HG03108 (cell line): ENCODE measurements at regions not wholly inside any gene's neighbourhood (a gene's known extent, or its start where the extent isn't known, plus 50 kb on each side); places are given as distances from the start of the nearest gene placed in this dataset.
"Not testable (repeated sequence)": the region's sequence is repeated elsewhere in the genome, so short reads cannot be mapped to it uniquely, and the experiment has no call there.

ENCODE experiments used
- ATAC-seq: cut with Tn5 transposase; IDR thresholded peaks from one replicate; pipeline ENCODE4 v1.9.1; 2021; ENCODE audit warnings: moderate library complexity; ENCODE audit not compliant: unreplicated experiment

GRCh38 chr1:105467549-105467948 lies 1588.9 kb upstream of the PRMT6 start:
- ATAC-seq = no peak

DNA sequence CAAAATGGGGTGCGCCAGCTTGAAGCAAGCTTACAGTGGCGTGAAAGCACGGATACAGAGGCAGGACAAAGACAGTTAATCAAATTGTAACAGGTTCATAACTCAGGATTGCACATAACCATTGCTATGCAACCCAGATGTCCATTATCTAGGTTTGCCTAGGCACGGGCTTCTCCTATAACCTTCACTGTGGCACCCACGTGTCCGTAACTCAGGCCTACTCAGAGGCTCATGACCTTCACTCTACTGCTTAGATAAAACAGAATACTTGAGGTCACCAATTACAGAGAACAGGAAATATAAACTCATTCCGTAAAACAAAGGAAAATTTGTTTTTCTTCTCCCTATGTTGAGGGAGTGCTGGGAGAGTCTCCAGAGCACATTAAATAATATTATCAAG lies 1585.9 kb upstream of the PRMT6 start:
- ATAC-seq = not testable (repeated sequence)

DNA sequence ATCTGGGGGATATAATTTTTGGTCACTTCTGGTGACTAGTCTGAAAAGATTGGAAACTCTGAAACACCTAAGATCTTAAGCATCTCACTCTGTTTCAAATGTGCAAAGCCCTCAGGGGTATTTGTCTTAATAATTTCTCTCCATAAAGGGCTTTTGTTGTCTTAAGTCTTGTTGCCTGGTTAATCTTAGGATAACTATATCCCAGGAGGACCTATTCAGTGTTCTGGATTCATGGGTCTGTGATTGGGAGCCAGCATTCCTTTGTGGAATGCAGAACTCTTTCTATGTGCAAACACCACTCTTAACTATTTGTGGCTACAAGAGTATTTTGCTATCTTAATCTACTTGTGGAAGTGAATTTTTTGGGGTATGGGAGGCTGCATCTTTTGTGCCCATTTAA lies 1573.0 kb upstream of the PRMT6 start:
- ATAC-seq = no peak

- ATAC-seq = no peak
Measured at GRCh38 chr1:105485207-105485606, 1571.3 kb upstream of the PRMT6 start.

DNA sequence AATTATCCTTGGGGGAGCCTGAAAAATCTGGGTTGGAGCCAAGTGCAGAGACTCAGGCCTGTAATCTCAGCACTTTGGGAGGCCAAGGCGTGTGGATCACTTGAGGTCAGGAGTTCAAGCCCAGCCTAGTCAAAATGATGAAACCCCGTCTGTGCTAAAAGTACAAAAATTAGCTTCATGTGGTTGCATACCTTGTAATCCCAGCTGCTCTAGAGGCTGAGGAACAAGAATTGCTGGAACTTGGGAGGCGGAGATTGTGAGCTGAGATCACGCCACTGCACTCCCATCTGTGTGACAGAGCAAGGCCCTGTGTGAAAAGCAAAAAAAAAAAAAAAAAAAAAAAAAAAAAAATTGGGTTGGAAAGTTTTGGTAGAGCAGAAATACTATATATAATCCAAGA lies 1563.6 kb upstream of the PRMT6 start:
- ATAC-seq = no peak

DNA sequence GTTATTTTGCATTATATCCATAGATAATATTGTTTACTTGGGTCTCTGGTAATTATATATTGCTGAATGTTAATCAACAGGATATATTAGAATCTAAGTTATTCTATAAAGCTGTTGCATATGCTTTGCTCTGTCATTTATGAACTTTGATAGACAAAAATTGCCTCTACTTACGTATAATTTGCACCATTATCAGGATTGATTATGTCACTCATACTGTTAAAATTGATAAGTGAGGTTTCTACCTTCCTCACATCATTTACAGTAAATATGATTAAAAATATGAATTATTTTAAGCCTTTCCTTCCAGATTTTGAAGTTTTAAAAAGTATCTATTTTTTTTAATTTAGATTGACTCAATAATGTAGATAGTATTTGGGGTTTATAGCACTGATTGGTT lies 1540.4 kb upstream of the PRMT6 start:
- ATAC-seq = no peak

- no peak for ATAC-seq
Measured at GRCh38 chr1:105533996-105534395, 1522.5 kb upstream of the PRMT6 start.

GRCh38 chr1:105544475-105544874 lies 1512.0 kb upstream of the PRMT6 start:
- ATAC-seq = no peak

GRCh38 chr1:105556266-105556665 lies 1500.2 kb upstream of the PRMT6 start:
- ATAC-seq = no peak

DNA sequence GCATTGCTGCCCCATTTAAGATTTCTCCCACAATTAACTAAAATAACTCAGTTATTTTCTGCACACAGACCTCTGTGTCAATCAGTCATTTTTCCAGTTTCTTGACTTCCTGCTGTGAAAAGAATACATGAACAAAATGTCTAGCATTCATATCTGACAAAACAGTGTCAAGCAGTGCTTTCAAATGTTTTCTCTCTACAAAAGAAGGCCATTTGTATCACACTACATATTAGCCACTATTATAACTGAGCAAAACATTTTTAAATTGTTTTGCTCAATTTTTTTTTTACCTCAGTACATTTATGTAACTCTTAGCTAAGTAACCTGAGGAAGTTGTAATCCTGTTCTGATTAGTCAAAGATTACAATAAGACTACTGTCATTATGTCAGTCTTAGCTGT lies 1498.5 kb upstream of the PRMT6 start:
- ATAC-seq = no peak

DNA sequence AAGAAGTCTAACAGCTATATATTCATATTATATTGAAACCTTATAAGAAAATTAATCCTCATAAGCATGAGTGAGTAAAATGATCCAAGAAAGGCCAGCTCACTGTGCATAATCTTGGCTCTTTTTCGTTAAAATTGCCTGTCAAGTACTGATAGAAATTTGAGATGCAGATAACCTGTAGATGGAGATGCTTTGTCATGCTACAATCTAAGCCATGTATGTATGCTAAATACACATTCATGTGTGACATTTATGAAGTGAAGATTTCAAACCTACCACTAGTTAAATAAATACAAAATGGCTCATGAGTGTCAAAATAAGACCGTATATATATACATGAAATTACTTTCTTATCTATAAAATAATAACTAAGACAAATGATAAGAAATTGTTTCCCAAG lies 1491.5 kb upstream of the PRMT6 start:
- no peak for ATAC-seq

- ATAC-seq = no peak
Measured at GRCh38 chr1:105585791-105586190, 1470.7 kb upstream of the PRMT6 start.

DNA sequence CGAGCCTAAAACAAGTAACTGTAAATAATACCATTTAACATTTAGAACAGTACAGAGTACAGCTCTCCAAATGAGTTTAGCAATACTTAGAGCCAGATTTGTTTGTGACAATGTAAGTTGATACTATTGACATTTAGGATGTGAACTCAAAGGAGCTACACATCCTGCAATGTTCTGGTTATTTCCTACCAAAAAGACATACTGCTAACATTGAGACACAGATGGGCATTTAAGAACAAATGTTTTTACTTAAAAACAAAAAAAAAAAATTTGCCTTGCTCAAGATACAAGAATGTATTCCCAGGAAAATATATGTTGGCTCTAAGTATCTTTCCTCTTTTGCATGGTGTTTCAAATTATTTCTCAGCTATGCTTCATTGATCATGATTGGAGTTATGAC lies 1464.8 kb upstream of the PRMT6 start:
- no peak for ATAC-seq

DNA sequence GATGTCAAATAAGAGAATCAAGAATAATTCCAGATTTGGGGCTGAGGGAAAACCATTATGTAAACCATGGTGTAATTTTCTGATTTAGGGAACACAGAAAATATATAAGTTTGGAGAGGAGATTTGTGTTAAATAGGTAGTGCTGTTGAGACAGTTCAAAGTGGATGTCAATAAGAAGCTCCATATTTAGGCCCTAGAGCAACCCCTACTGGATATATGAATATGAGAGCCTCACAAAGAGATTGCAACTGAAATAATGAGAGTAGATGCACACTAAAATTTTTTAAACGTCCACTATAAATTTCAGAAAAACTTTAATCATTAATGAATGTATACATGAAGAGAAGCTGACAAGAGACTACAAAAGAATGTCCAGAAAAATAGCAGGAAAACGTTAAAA lies 1447.8 kb upstream of the PRMT6 start:
- no peak for ATAC-seq

DNA sequence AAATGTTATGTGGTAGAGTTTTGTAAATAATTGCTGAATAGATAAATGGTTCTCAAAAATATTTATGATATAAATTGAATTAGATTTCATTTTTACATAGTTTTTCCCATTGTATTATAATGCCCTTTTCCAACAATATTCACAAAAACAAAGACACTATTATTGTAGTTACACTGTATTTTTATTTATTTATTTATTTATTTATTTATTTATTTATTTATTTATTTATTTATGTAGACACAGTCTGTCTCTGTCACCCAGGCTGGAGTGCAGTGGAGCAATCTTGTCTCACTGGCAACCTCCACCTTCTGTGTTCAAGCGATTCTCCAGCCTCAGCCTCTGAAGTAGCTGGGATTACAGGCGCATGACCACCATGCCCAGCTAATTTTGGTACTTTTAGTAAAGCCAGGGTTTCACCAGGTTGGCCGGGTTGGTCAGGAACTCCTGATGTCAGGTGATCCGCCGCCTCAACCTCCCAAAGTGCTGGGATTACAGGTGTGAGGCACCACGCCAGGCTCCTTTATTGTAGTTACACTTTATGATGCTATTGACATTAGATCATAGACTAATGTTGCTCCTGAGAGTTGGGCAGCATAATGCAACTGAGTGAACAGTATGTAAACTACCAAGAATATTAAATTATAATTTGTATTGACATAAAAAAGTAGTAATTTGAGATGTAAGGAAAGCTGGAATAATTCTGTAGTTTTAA lies 1430.0 kb upstream of the PRMT6 start:
- no peak for ATAC-seq

GRCh38 chr1:105631153-105631744 lies 1425.2 kb upstream of the PRMT6 start:
- ATAC-seq = not testable (repeated sequence)

DNA sequence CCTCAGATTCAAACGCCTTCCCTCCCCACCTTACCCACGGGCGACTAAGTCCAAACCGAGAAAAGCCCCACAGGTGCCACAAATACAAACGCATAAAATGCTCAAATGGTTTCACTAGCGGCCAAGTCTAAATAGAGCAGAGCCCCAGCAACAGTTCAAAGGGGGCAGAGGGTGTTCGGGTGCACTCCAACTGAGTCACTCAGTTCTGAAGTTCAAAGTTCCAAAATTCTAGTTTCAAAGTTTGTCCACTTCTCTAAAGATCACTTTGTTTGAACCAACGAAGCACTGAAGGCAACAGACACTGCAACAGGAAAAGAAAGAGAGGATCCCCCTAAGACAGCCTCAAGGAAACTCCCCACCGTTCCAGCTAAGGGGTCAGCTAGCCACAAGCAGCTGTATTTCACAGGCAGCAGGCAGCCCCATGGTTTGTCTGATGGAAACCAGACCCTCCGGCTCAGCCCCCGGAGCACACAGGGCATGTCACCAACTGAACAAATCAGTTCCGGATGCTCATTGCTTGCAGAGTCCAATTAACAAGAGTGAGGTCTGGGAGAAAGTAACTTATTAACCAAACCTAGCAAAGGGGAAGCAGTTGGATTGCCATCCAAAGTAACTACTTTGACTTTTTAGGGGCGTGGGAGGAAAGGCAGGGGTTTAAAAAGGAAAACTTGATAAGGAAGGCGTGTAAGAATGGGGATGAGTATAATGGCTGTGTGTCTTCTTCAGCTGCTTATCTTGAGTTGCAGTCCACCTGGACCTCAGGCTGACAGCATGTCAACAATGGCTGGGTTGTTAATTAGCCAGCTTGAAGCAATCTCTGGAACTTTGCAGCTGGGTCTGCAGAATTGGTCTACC lies 1423.9 kb upstream of the PRMT6 start:
- no peak for ATAC-seq

DNA sequence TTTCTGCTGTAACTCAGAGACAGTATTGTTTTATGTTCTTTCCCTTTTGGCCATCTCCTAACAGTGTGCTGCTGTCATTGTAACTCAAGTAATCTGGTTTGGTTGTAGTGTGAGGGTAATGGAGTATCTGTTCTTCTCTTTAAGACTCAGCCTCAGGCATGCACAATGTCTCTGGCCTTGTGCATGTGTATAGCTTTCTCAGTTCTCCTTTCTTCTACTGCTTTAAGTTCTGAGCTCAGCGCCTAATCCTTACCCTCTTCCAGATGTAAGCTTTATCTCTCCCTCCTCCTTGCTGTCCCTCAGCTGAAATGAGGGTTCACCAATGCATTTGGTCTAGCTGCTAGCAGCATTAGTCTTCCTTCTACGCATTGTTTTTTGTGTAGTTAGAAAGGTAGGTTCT lies 1420.4 kb upstream of the PRMT6 start:
- ATAC-seq = no peak

DNA sequence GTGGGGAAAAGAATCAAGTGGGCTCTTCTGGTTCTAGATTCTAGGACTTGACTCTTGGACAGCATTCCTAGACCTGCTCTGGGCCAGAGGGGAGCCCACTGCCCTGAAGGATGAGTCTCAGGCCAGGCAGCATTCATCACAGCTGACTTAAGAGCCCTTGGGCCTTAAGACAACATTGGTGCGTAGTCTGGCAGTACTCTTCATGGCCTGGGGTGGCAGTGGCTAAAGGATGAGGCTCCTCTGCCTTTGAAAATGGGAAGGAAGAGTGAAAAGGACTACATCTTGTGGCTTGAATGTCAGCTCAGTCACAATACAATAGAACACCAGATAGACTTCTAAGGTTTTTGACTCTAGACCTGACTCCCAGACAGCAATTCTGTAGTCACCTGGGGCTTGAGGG lies 1415.1 kb upstream of the PRMT6 start:
- ATAC-seq = no peak

GRCh38 chr1:105652109-105652508 lies 1404.4 kb upstream of the PRMT6 start:
- ATAC-seq = no peak

DNA sequence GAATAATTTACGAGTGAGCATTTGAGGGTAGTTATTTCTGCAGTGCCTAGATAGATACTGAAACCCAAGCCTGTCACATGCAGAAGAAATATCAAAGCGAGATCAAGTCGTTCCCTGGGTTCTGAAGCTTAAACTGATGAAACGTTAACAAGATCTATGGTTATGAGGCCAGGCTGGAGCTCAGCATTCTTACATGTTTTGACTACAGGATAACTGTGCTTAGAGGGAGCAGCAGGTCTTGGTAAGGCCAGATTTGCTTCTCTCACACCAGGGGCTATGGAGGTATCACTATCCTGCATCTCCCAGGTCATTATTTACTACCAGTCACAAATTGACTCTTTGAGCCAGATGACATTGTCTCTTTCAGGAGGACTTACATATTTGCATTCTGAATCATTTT lies 1401.4 kb upstream of the PRMT6 start:
- ATAC-seq = no peak

DNA sequence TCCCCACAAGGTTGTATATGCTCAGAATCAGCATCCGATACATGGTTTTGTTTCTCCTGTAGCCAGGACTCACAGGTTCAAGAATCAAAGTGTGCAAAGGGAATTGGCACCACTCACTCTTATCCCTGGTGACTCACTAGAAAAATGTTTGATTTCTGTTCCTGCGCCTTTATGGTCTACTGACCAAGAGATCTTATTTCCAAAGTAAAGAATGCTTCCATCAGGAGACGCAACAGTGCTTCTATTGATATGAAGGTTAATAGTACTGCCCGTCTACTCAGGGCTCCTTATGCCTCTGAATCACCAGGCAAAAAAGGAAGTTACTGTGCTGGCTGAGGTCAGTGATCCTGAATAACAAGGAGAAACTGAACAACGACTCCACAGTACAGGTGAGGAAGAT lies 1392.0 kb upstream of the PRMT6 start:
- ATAC-seq = no peak
